ENCODE measurements at regions not wholly inside any gene's neighbourhood (a gene's known extent, or its start where the extent isn't known, plus 50 kb on each side); places are given as distances from the start of the nearest gene placed in this dataset.
"Not testable (repeated sequence)": the region's sequence is repeated elsewhere in the genome, so short reads cannot be mapped to it uniquely, and the experiment has no call there.

- Histone ChIP-seq H4K91ac (ENCODE audit: low read length) (no peak overlapping the region), H2BK15ac (ENCODE audit: low read depth, poor library complexity, severe bottlenecking) (no peak overlapping the region), H2AFZ (ENCODE audit: low read depth, low read length) (no peak overlapping the region), H3K27ac (ENCODE audit: low read length, poor library complexity, severe bottlenecking) (no peak overlapping the region), H3K4ac (ENCODE audit: low read depth in 1 of 2, low read length in 2 of 2) (no peak overlapping the region), H3K79me1 (replicated peaks; ENCODE audit: low read length, poor library complexity, severe bottlenecking) (no peaks in the 10 kb centered on the region), H3K27me3 (ENCODE audit: control insufficient read depth in 1 of 2, insufficient read depth in 1 of 2, low read length in 2 of 2) (no peaks in the 10 kb centered on the region), H2BK120ac (ENCODE audit: low read depth, low read length) (no peak overlapping the region), H3K9ac (ENCODE audit: low read length) (no peak overlapping the region), H3K23ac (ENCODE audit: low read length in 2 of 2) (no peak overlapping the region), H3K4me3 (ENCODE audit: insufficient read depth in 1 of 2, low read depth in 1 of 2, low read length in 2 of 2) (no peak overlapping the region), H2AK5ac (ENCODE audit: low read length, severe bottlenecking) (no peak overlapping the region), H3K36me3 (ENCODE audit: control insufficient read depth in 1 of 2, insufficient read depth in 2 of 2, low read depth in 1 of 2, low read length in 2 of 2) (no peaks in the 10 kb centered on the region), H3K4me1 (ENCODE audit: control insufficient read depth, insufficient read depth, low read depth, low read length) (no peaks in the 10 kb centered on the region), H3K4me2 (ENCODE audit: low read length, poor library complexity, severe bottlenecking) (no peak overlapping the region), H3K14ac (ENCODE audit: low read length in 2 of 2) (no peak overlapping the region), H2BK12ac (ENCODE audit: low read length in 2 of 2) (no peak overlapping the region), H3K9me3 (ENCODE audit: control insufficient read depth, low read length) (no peaks in the 10 kb centered on the region), H2BK5ac (ENCODE audit: low read depth, low read length, poor library complexity, severe bottlenecking) (no peak overlapping the region), H4K8ac (ENCODE audit: low read length) (no peak overlapping the region), H3K18ac (ENCODE audit: low read depth in 1 of 2, low read length in 2 of 2) (no peak overlapping the region)
- 100% methylated on average over 4 of the region's 5 CpGs for WGBS
- DNase-seq: no peak
These were observed 121.6 kb downstream of the ZNF281 start for GRCh38 chr1:200288226-200288625.

GRCh38 chr1:200284236-200284635 lies 125.6 kb downstream of the ZNF281 start:
- not testable (repeated sequence) for H2BK5ac ChIP-seq (ENCODE audit: low read depth, low read length, poor library complexity, severe bottlenecking); H2AFZ ChIP-seq (ENCODE audit: low read depth, low read length); H3K4me3 ChIP-seq (ENCODE audit: insufficient read depth in 1 of 2, low read depth in 1 of 2, low read length in 2 of 2); H2AK5ac ChIP-seq (ENCODE audit: low read length, severe bottlenecking); H3K9me3 ChIP-seq (ENCODE audit: control insufficient read depth, low read length); H3K23ac ChIP-seq (ENCODE audit: low read length in 2 of 2); H3K36me3 ChIP-seq (ENCODE audit: control insufficient read depth in 1 of 2, insufficient read depth in 2 of 2, low read depth in 1 of 2, low read length in 2 of 2); DNase-seq; H3K18ac ChIP-seq (ENCODE audit: low read depth in 1 of 2, low read length in 2 of 2); H3K27me3 ChIP-seq (ENCODE audit: control insufficient read depth in 1 of 2, insufficient read depth in 1 of 2, low read length in 2 of 2); H2BK12ac ChIP-seq (ENCODE audit: low read length in 2 of 2); H3K14ac ChIP-seq (ENCODE audit: low read length in 2 of 2); H3K79me1 ChIP-seq (replicated peaks; ENCODE audit: low read length, poor library complexity, severe bottlenecking); H3K9ac ChIP-seq (ENCODE audit: low read length); H2BK120ac ChIP-seq (ENCODE audit: low read depth, low read length); H2BK15ac ChIP-seq (ENCODE audit: low read depth, poor library complexity, severe bottlenecking); H3K4me2 ChIP-seq (ENCODE audit: low read length, poor library complexity, severe bottlenecking); H3K4ac ChIP-seq (ENCODE audit: low read depth in 1 of 2, low read length in 2 of 2); H3K4me1 ChIP-seq (ENCODE audit: control insufficient read depth, insufficient read depth, low read depth, low read length); H3K27ac ChIP-seq (ENCODE audit: low read length, poor library complexity, severe bottlenecking); H4K8ac ChIP-seq (ENCODE audit: low read length); H4K91ac ChIP-seq (ENCODE audit: low read length)
- 93% methylated on average over 5 of the region's 5 CpGs for WGBS

- Histone ChIP-seq H2BK15ac (ENCODE audit: low read depth, poor library complexity, severe bottlenecking) (no peak overlapping the region), H3K4me1 (ENCODE audit: control insufficient read depth, insufficient read depth, low read depth, low read length) (no peaks in the 10 kb centered on the region), H3K79me1 (replicated peaks; ENCODE audit: low read length, poor library complexity, severe bottlenecking) (no peaks in the 10 kb centered on the region), H3K4me2 (ENCODE audit: low read length, poor library complexity, severe bottlenecking) (no peak overlapping the region), H4K8ac (ENCODE audit: low read length) (no peak overlapping the region), H3K9ac (ENCODE audit: low read length) (no peak overlapping the region), H3K4ac (ENCODE audit: low read depth in 1 of 2, low read length in 2 of 2) (no peak overlapping the region), H3K18ac (ENCODE audit: low read depth in 1 of 2, low read length in 2 of 2) (no peak overlapping the region), H2BK120ac (ENCODE audit: low read depth, low read length) (no peak overlapping the region), H4K91ac (ENCODE audit: low read length) (no peak overlapping the region), H2AFZ (ENCODE audit: low read depth, low read length) (no peak overlapping the region), H3K27ac (ENCODE audit: low read length, poor library complexity, severe bottlenecking) (no peak overlapping the region), H2BK12ac (ENCODE audit: low read length in 2 of 2) (no peak overlapping the region), H3K27me3 (ENCODE audit: control insufficient read depth in 1 of 2, insufficient read depth in 1 of 2, low read length in 2 of 2) (no peaks in the 10 kb centered on the region), H3K4me3 (ENCODE audit: insufficient read depth in 1 of 2, low read depth in 1 of 2, low read length in 2 of 2) (no peak overlapping the region), H3K9me3 (ENCODE audit: control insufficient read depth, low read length) (no peaks in the 10 kb centered on the region), H3K14ac (ENCODE audit: low read length in 2 of 2) (no peak overlapping the region), H2BK5ac (ENCODE audit: low read depth, low read length, poor library complexity, severe bottlenecking) (no peak overlapping the region), H3K36me3 (ENCODE audit: control insufficient read depth in 1 of 2, insufficient read depth in 2 of 2, low read depth in 1 of 2, low read length in 2 of 2) (no peaks in the 10 kb centered on the region), H3K23ac (ENCODE audit: low read length in 2 of 2) (no peak overlapping the region), H2AK5ac (ENCODE audit: low read length, severe bottlenecking) (no peak overlapping the region)
- DNase-seq: no peak
- WGBS: 89% methylated on average over 9 of the region's 9 CpGs
These were observed 127.2 kb downstream of the ZNF281 start for GRCh38 chr1:200282497-200283122.

- Histone ChIP-seq H3K23ac (ENCODE audit: low read length in 2 of 2) (no peak overlapping the region), H2BK120ac (ENCODE audit: low read depth, low read length) (no peak overlapping the region), H3K4me3 (ENCODE audit: insufficient read depth in 1 of 2, low read depth in 1 of 2, low read length in 2 of 2) (no peak overlapping the region), H2AK5ac (ENCODE audit: low read length, severe bottlenecking) (no peak overlapping the region), H3K79me1 (replicated peaks; ENCODE audit: low read length, poor library complexity, severe bottlenecking) (no peaks in the 10 kb centered on the region), H3K14ac (ENCODE audit: low read length in 2 of 2) (no peak overlapping the region), H3K4ac (ENCODE audit: low read depth in 1 of 2, low read length in 2 of 2) (no peak overlapping the region), H3K27ac (ENCODE audit: low read length, poor library complexity, severe bottlenecking) (no peak overlapping the region), H3K9me3 (ENCODE audit: control insufficient read depth, low read length) (no peaks in the 10 kb centered on the region), H4K8ac (ENCODE audit: low read length) (no peak overlapping the region), H4K91ac (ENCODE audit: low read length) (no peak overlapping the region), H2BK5ac (ENCODE audit: low read depth, low read length, poor library complexity, severe bottlenecking) (no peak overlapping the region), H3K4me1 (ENCODE audit: control insufficient read depth, insufficient read depth, low read depth, low read length) (no peaks in the 10 kb centered on the region), H3K18ac (ENCODE audit: low read depth in 1 of 2, low read length in 2 of 2) (no peak overlapping the region), H2BK12ac (ENCODE audit: low read length in 2 of 2) (no peak overlapping the region), H2BK15ac (ENCODE audit: low read depth, poor library complexity, severe bottlenecking) (no peak overlapping the region), H2AFZ (ENCODE audit: low read depth, low read length) (no peak overlapping the region), H3K27me3 (ENCODE audit: control insufficient read depth in 1 of 2, insufficient read depth in 1 of 2, low read length in 2 of 2) (no peaks in the 10 kb centered on the region), H3K9ac (ENCODE audit: low read length) (no peak overlapping the region), H3K36me3 (ENCODE audit: control insufficient read depth in 1 of 2, insufficient read depth in 2 of 2, low read depth in 1 of 2, low read length in 2 of 2) (no peaks in the 10 kb centered on the region), H3K4me2 (ENCODE audit: low read length, poor library complexity, severe bottlenecking) (no peak overlapping the region)
- DNase-seq: no peak
- WGBS: 93% methylated on average over 7 of the region's 8 CpGs
These were observed 128.5 kb downstream of the ZNF281 start for GRCh38 chr1:200281201-200281835.

All from mesenchymal stem cell (in vitro differentiated cells and primary cell).